GM12878 (cell line): ENCODE measurements at regions not wholly inside any gene's neighbourhood (a gene's known extent, or its start where the extent isn't known, plus 50 kb on each side); places are given as distances from the start of the nearest gene placed in this dataset.

ENCODE experiments used
- ATAC-seq: fragments of 200-7000 bp; cut with Tn5 transposase; 3 replicates; pipeline ENCODE4 v1.9.1; 2020; ENCODE audit warnings: mild to moderate bottlenecking, moderate library complexity
- BruUV-seq: library from RNA; stranded (reverse); fragments of 400-500 nt; replicated peaks from 2 replicates; lab custom pipeline; 2021; lab: Mats Ljungman, UMichigan
- CTCF ChIA-PET: fragments of 300-600 bp; sonication (Branson Sonifier 250); formaldehyde crosslinking; extraction: SDS; loops from one replicate; lab custom pipeline; 2021; ENCODE audit warnings: inconsistent platforms; lab: Yijun Ruan, JAX
- POLR2A ChIA-PET: fragments of 350-600 bp; formaldehyde crosslinking; extraction: SDS; loops from one replicate; lab custom pipeline; 2021; ENCODE audit warnings: inconsistent platforms; lab: Charles Lee
- RAD21 ChIA-PET: fragments of 300-600 bp; sonication (Branson Sonifier 250); formaldehyde crosslinking; loops from one replicate; lab custom pipeline; 2023; ENCODE audit warnings: antibody characterized with exemption; ENCODE audit not compliant: unreplicated experiment; lab: Charles Lee
- SMC1A ChIA-PET: fragments of 300-600 bp; sonication (Branson Sonifier 250); formaldehyde crosslinking; loops from one replicate; lab custom pipeline; 2023; ENCODE audit not compliant: unreplicated experiment, uncharacterized antibody; lab: Charles Lee
- DNase-seq: peaks from one replicate; pipeline ENCODE4 v3.0.0-alpha.2; 2011; ENCODE audit warnings: low read depth, low spot score
- FAIRE-seq: peaks from 3 replicates; lab custom pipeline; 2011; peaks lifted over from hg19 to GRCh38; lab: Jason Lieb, UNC
- H2AFZ ChIP-seq: 2 replicates; pipeline ENCODE4 v1.6.0; 2011; ENCODE audit warnings: low read depth, low read length, control low read depth; ENCODE audit not compliant: control insufficient read depth
- H3K27ac ChIP-seq: 2 replicates; pipeline ENCODE4 v1.5.1; 2011; ENCODE audit warnings: control low read depth; ENCODE audit not compliant: control insufficient read depth, insufficient read depth
- H3K27me3 ChIP-seq, 2 experiments: replicated peaks in 1 of 2; 2 replicates each; pipeline versions ENCODE4 v1.6.0 to v1.6.1; 2011; ENCODE audit warnings: low read length in 1 of 2; ENCODE audit not compliant: control insufficient read depth in 2 of 2, insufficient read depth in 2 of 2
- H3K36me3 ChIP-seq, 2 experiments: 2 replicates each; pipeline ENCODE4 v1.5.1; 2011; ENCODE audit warnings: low read length in 1 of 2; ENCODE audit not compliant: control insufficient read depth in 2 of 2, insufficient read depth in 2 of 2
- H3K4me1 ChIP-seq: 2 replicates; pipeline ENCODE4 v1.6.1; 2011; ENCODE audit warnings: mild to moderate bottlenecking, low read length, moderate library complexity, mixed read lengths; ENCODE audit not compliant: control insufficient read depth, insufficient read depth
- H3K4me2 ChIP-seq: 2 replicates; pipeline ENCODE4 v1.6.0; 2011; ENCODE audit warnings: control low read depth; ENCODE audit not compliant: control insufficient read depth, insufficient read depth
- H3K4me3 ChIP-seq: fragments of 200-600 bp; sonication (generic); 2 replicates; pipeline ENCODE4 v1.5.1; 2016
- H3K79me2 ChIP-seq: 2 replicates; pipeline ENCODE4 v1.6.0; 2011; ENCODE audit warnings: low read length; ENCODE audit not compliant: control insufficient read depth, insufficient read depth
- H3K9ac ChIP-seq: 2 replicates; pipeline ENCODE4 v1.8.0; 2011; ENCODE audit warnings: low read length, control low read depth, mixed read lengths; ENCODE audit not compliant: control insufficient read depth, insufficient read depth
- H3K9me3 ChIP-seq: replicated peaks from 3 replicates; pipeline ENCODE4 v1.5.1; 2011; ENCODE audit warnings: mild to moderate bottlenecking, low read length; ENCODE audit not compliant: control insufficient read depth, insufficient read depth
- H4K20me1 ChIP-seq: 2 replicates; pipeline ENCODE4 v1.6.0; 2011; ENCODE audit not compliant: control insufficient read depth, insufficient read depth
- CEBPZ ChIP-seq: fragments of 150-350 bp; IDR thresholded peaks from 2 replicates; pipeline ENCODE4 v1.6.1; 2016; ENCODE audit warnings: low read depth, low read length
- CTCF ChIP-seq, 3 experiments: IDR thresholded peaks in 2 of 3; conservative IDR thresholded peaks in 1 of 3; 2 replicates each; pipeline ENCODE4 v1.5.1; 2011; ENCODE audit warnings: low read depth in 3 of 3, low read length in 3 of 3, mild to moderate bottlenecking in 3 of 3, control low read depth in 2 of 3, moderate library complexity in 2 of 3, inconsistent platforms in 1 of 3, mixed read lengths in 1 of 3; ENCODE audit not compliant: control insufficient read depth in 2 of 3, insufficient read depth in 1 of 3; ENCODE audit errors: extremely low read depth in 1 of 3
- NR2F1 ChIP-seq: fragments of 450-650 bp; conservative IDR thresholded peaks from 2 replicates; pipeline ENCODE4 v1.6.1; 2017; ENCODE audit warnings: mild to moderate bottlenecking
- PKNOX1 ChIP-seq: fragments of 450-650 bp; IDR thresholded peaks from 2 replicates; pipeline ENCODE4 v1.6.1; 2016; ENCODE audit warnings: mild to moderate bottlenecking
- POLR2AphosphoS5 ChIP-seq: IDR thresholded peaks from 2 replicates; pipeline ENCODE4 v1.6.1; 2011; ENCODE audit warnings: mild to moderate bottlenecking, low read length, inconsistent platforms
- REST ChIP-seq: IDR thresholded peaks from 2 replicates; pipeline ENCODE4 v1.6.1; 2012; ENCODE audit warnings: mild to moderate bottlenecking, low read depth, low read length
- WGBS: methylation state at CpG from one replicate; pipeline ENCODE4 v1.1.6; 2016; ENCODE audit warnings: low lambda C conversion rate; ENCODE audit not compliant: insufficient replicate concordance, insufficient coverage; ENCODE audit errors: missing lambda C conversion rate; 5-methylcytosine and 5-hydroxymethylcytosine counted together
- in situ Hi-C: fragments of 300-500 bp; cut with MboI; formaldehyde crosslinking; loops from 9 replicates; pipeline ENCODE4 v1.14.3; 2018; ENCODE audit warnings: mixed read lengths
- intact Hi-C: fragments of 100-400 bp; cut with micrococcal nuclease; formaldehyde crosslinking; loops from one replicate; pipeline ENCODE4 v1.14.2; 2022; ENCODE audit not compliant: unreplicated experiment

GRCh38 chr11:101334581-101334980 is 205.0 kb upstream of the PGR start:
- Histone ChIP-seq H3K27me3 (no peaks in the 10 kb centered on the region), H3K36me3 (no peaks in the 10 kb centered on the region), H3K27ac (no peak overlapping the region), H3K9ac (no peak overlapping the region), H3K4me1 (no peaks in the 10 kb centered on the region), H4K20me1 (no peaks in the 10 kb centered on the region), H3K9me3 (no peaks in the 10 kb centered on the region), H3K4me3 (no peak overlapping the region), H3K79me2 (no peaks in the 10 kb centered on the region)
- ChIA-PET RAD21 (no interaction called here), SMC1A (no interaction called here), POLR2A (no interaction called here), CTCF (no interaction called here)
- intact Hi-C loops, result no loop called here
- FAIRE-seq, result no peak
- DNase-seq, result no peak
- WGBS, result 0% methylated on average over 1 of the region's 1 CpG
- ATAC-seq, result no peak
- no peak for TF ChIP-seq REST
- no peak for TF ChIP-seq CEBPZ
- TF ChIP-seq NR2F1, result no peak
- no peak for TF ChIP-seq CTCF (IDR thresholded peaks at IDR 0.05 in 2 of 3, conservative IDR thresholded peaks at IDR 0.05 in 1 of 3; ENCODE audit: control insufficient read depth in 2 of 3, extremely low read depth in 1 of 3, insufficient read depth in 1 of 3, low read depth in 3 of 3, low read length in 3 of 3)
- no peak for TF ChIP-seq PKNOX1
- TF ChIP-seq POLR2AphosphoS5, result no peak
- TF ChIP-seq, all 136 proteins: peak for 0
- BruUV-seq, result no TSS peak
- in situ Hi-C loops, result no loop called here
- H3K4me2 ChIP-seq, result no peak overlapping the region
- H2AFZ ChIP-seq, result no peak overlapping the region
